GM23338 (cell line): ENCODE measurements at regions not wholly inside any gene's neighbourhood (a gene's known extent, or its start where the extent isn't known, plus 50 kb on each side); places are given as distances from the start of the nearest gene placed in this dataset.

ENCODE experiments used
- ATAC-seq: fragments of 200-7000 bp; cut with Tn5 transposase; 3 replicates; pipeline ENCODE4 v1.9.1; 2020
- DNase-seq: peaks from one replicate; pipeline ENCODE4 v3.0.0-alpha.2; 2015; ENCODE audit warnings: low spot score
- H2AFZ ChIP-seq: fragments of 200-600 bp; sonication (generic); 2 replicates; pipeline ENCODE4 v1.8.0; 2016; ENCODE audit warnings: antibody characterized with exemption, mild to moderate bottlenecking, moderate library complexity
- H3F3A ChIP-seq: fragments of 200-600 bp; sonication (generic); replicated peaks from 2 replicates; pipeline ENCODE4 v1.8.0; 2017; ENCODE audit warnings: antibody characterized with exemption, mixed run types, low read depth
- H3K27ac ChIP-seq: fragments of 200-600 bp; sonication (generic); 2 replicates; pipeline ENCODE4 v1.6.1; 2016; ENCODE audit warnings: low read depth
- H3K27me3 ChIP-seq: fragments of 200-600 bp; sonication (generic); 2 replicates; pipeline ENCODE4 v1.8.0; 2016; ENCODE audit warnings: mild to moderate bottlenecking, mixed run types, moderate library complexity; ENCODE audit not compliant: insufficient read depth
- H3K36me3 ChIP-seq: fragments of 200-600 bp; sonication (generic); 2 replicates; pipeline ENCODE4 v1.8.0; 2016; ENCODE audit warnings: mild to moderate bottlenecking; ENCODE audit not compliant: insufficient read depth
- H3K4me1 ChIP-seq: fragments of 200-600 bp; sonication (generic); 2 replicates; pipeline ENCODE4 v1.8.0; 2016; ENCODE audit warnings: mild to moderate bottlenecking, moderate library complexity; ENCODE audit not compliant: insufficient read depth
- H3K4me2 ChIP-seq: fragments of 200-600 bp; sonication (generic); 2 replicates; pipeline ENCODE4 v1.7.1; 2017; ENCODE audit warnings: mixed run types
- H3K4me3 ChIP-seq: fragments of 200-600 bp; sonication (generic); 2 replicates; pipeline ENCODE4 v1.6.1; 2016; ENCODE audit warnings: mixed run types
- H3K79me2 ChIP-seq: fragments of 200-600 bp; sonication (generic); replicated peaks from 2 replicates; pipeline ENCODE4 v1.8.0; 2017; ENCODE audit warnings: mild to moderate bottlenecking; ENCODE audit not compliant: insufficient read depth
- H3K9me2 ChIP-seq: fragments of 200-600 bp; sonication (generic); 2 replicates; pipeline ENCODE4 v1.8.0; 2017; ENCODE audit not compliant: insufficient read depth
- H4K20me1 ChIP-seq: fragments of 200-600 bp; sonication (generic); replicated peaks from 2 replicates; pipeline ENCODE4 v1.8.0; 2017; ENCODE audit warnings: mild to moderate bottlenecking; ENCODE audit not compliant: insufficient read depth
- H3K27ac Mint-ChIP-seq: 2 replicates; pipeline ENCODE4 v1.8.0; 2020; ENCODE audit warnings: inconsistent platforms, mild to moderate bottlenecking, moderate library complexity, mixed read lengths
- H3K27me3 Mint-ChIP-seq: 3 replicates; pipeline ENCODE4 v1.8.0; 2022; ENCODE audit warnings: low read depth, mild to moderate bottlenecking, moderate library complexity, mixed read lengths, inconsistent platforms; ENCODE audit not compliant: insufficient read depth, poor library complexity
- H3K36me3 Mint-ChIP-seq: 3 replicates; pipeline ENCODE4 v1.8.0; 2021; ENCODE audit warnings: low read depth, mild to moderate bottlenecking, inconsistent platforms, moderate library complexity, mixed read lengths
- H3K4me1 Mint-ChIP-seq: 3 replicates; pipeline ENCODE4 v1.8.0; 2020; ENCODE audit warnings: mild to moderate bottlenecking, inconsistent platforms, mixed read lengths
- H3K4me3 Mint-ChIP-seq: 3 replicates; pipeline ENCODE4 v1.8.0; 2021; ENCODE audit warnings: moderate library complexity, mild to moderate bottlenecking, inconsistent platforms, mixed read lengths
- H3K9me3 Mint-ChIP-seq: 3 replicates; pipeline ENCODE4 v1.8.0; 2020; ENCODE audit warnings: moderate library complexity, mild to moderate bottlenecking, inconsistent platforms, mixed read lengths
- CREB1 ChIP-seq: fragments of 250-450 bp; sonication (Bioruptor Pico); IDR thresholded peaks from 2 replicates; pipeline ENCODE4 v1.5.0; 2020; ENCODE audit warnings: low read depth, mild to moderate bottlenecking, moderate library complexity
- CTCF ChIP-seq, 2 experiments: fragments of 200-600 bp in 1 of 2; sonication (generic) in 1 of 2; conservative IDR thresholded peaks; 2 replicates each; pipeline versions ENCODE4 v1.5.1 to v1.6.1; 2016 to 2017; ENCODE audit warnings: antibody characterized with exemption in 2 of 2, low read depth in 2 of 2, mild to moderate bottlenecking in 2 of 2, moderate library complexity in 1 of 2
- ETS1 ChIP-seq: IDR thresholded peaks from 2 replicates; pipeline ENCODE4 v1.6.1; 2016; ENCODE audit warnings: antibody characterized with exemption
- EZH2phosphoT487 ChIP-seq: fragments of 200-600 bp; sonication (generic); IDR thresholded peaks from one replicate; pipeline ENCODE4 v1.8.1; 2018; ENCODE audit warnings: antibody characterized with exemption; ENCODE audit not compliant: unreplicated experiment
- NANOG ChIP-seq: IDR thresholded peaks from 2 replicates; pipeline ENCODE4 v1.6.1; 2016; ENCODE audit warnings: antibody characterized with exemption, borderline replicate concordance
- POLR2AphosphoS5 ChIP-seq: IDR thresholded peaks from 2 replicates; pipeline ENCODE4 v1.6.1; 2016; ENCODE audit warnings: antibody characterized with exemption, low read depth
- REST ChIP-seq: IDR thresholded peaks from one replicate; pipeline ENCODE4 v1.6.1; 2018; ENCODE audit warnings: antibody characterized with exemption; ENCODE audit not compliant: unreplicated experiment
- STAT1 ChIP-seq: IDR thresholded peaks from one replicate; pipeline ENCODE4 v1.6.1; 2016; ENCODE audit warnings: antibody characterized with exemption; ENCODE audit not compliant: unreplicated experiment
- ZNF114 ChIP-seq: fragments of 250-450 bp; sonication (Bioruptor Pico); IDR thresholded peaks from 2 replicates; pipeline ENCODE4 v1.5.0; 2020; ENCODE audit warnings: mild to moderate bottlenecking, moderate library complexity
- ZNF331 ChIP-seq: fragments of 250-450 bp; sonication (Bioruptor Pico); IDR thresholded peaks from 2 replicates; pipeline ENCODE4 v1.5.0; 2020; ENCODE audit warnings: low read depth, mild to moderate bottlenecking, moderate library complexity
- ZNF462 ChIP-seq: fragments of 250-450 bp; sonication (Bioruptor Pico); IDR thresholded peaks from 2 replicates; pipeline ENCODE4 v1.5.0; 2020; ENCODE audit warnings: mild to moderate bottlenecking, moderate library complexity

GRCh38 chr14:35988972-35989690 is 163.0 kb downstream of the BRMS1L start:
- Histone ChIP-seq H3K4me1 (peaks cover 8% of the 10 kb centered on the region; the same call in 1 of the 2 replicates), H3K4me2 (no peak overlapping the region), H4K20me1 (no peaks in the 10 kb centered on the region), H2AFZ (no peak overlapping the region), H3K27me3 (no peaks in the 10 kb centered on the region), H3K4me3 (no peak overlapping the region), H3K79me2 (no peaks in the 10 kb centered on the region), H3K9me2 (peaks cover 7% of the 10 kb centered on the region; the same call in 1 of the 2 replicates), H3F3A (no peaks in the 10 kb centered on the region), H3K36me3 (no peaks in the 10 kb centered on the region), H3K27ac (no peak overlapping the region)
- no peak for DNase-seq
- peaks cover 5% of the 10 kb centered on the region; the same call in 2 of the 3 replicates for H3K4me1 Mint-ChIP-seq
- no peaks in the 10 kb centered on the region for H3K9me3 Mint-ChIP-seq
- TF ChIP-seq NANOG (no peak), ZNF114 (CRISPR knock-in tag) (no peak), STAT1 (no peak), POLR2AphosphoS5 (no peak), CREB1 (no peak), CTCF (conservative IDR thresholded peaks at IDR 0.05; ENCODE audit: low read depth in 2 of 2) (no peak), ETS1 (no peak), EZH2phosphoT487 (no peak), ZNF331 (CRISPR knock-in tag) (no peak), REST (no peak), ZNF462 (CRISPR knock-in tag) (no peak)
- no peak for ATAC-seq
- H3K27me3 Mint-ChIP-seq = peaks cover 4% of the 10 kb centered on the region
- no peak overlapping the region for H3K27ac Mint-ChIP-seq
- H3K4me3 Mint-ChIP-seq = no peak overlapping the region
- no peaks in the 10 kb centered on the region; the same call in 2 of the 3 replicates for H3K36me3 Mint-ChIP-seq
